ENCODE measurements at regions not wholly inside any gene's neighbourhood (a gene's known extent, or its start where the extent isn't known, plus 50 kb on each side); places are given as distances from the start of the nearest gene placed in this dataset.

DNA sequence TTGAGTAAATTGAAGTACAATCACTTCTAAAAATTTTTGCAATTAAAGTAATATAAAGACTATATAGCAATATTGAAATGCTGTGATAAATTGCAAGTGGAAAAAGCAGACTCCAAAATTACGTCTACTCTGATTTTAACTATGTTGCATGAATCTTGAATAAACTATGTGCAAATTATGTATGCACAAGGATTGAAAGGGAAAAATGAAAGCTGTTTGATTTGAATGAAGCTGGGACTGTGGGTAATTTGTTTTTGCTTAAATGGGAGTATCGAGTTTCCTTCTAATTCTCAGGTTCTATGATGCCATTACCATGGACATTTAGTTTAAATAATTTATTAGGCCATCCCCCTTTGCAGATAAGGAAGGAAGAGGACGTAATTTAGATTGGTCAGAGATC lies 198.7 kb upstream of the MYLIP start:
- Histone ChIP-seq H2BK120ac (ENCODE audit: low read depth, low read length) (no peak overlapping the region), H2BK12ac (ENCODE audit: low read length) (no peak overlapping the region), H4K8ac (ENCODE audit: low read depth, low read length) (no peak overlapping the region), H3K27me3 (ENCODE audit: control insufficient read depth in 3 of 3, insufficient read depth in 3 of 3, low read depth in 1 of 3, low read length in 3 of 3) (no peaks in the 10 kb centered on the region), H2BK15ac (ENCODE audit: low read length) (no peak overlapping the region), H3K4me1 (ENCODE audit: control insufficient read depth in 2 of 2, insufficient read depth in 1 of 2, low read depth in 1 of 2, low read length in 2 of 2) (no peaks in the 10 kb centered on the region), H2BK5ac (ENCODE audit: low read length) (no peak overlapping the region), H4K91ac (ENCODE audit: low read depth, low read length, poor library complexity) (no peak overlapping the region), H3K14ac (ENCODE audit: low read length) (no peak overlapping the region), H3K23ac (ENCODE audit: low read depth, low read length, poor library complexity) (no peak overlapping the region), H3K4me3 (ENCODE audit: low read length in 2 of 2) (no peak overlapping the region), H3K36me3 (replicated peaks in 1 of 2; ENCODE audit: control insufficient read depth in 2 of 2, insufficient read depth in 2 of 2, low read length in 2 of 2) (no peaks in the 10 kb centered on the region), H3K4me2 (ENCODE audit: insufficient read depth, low read length, poor library complexity, severe bottlenecking) (no peak overlapping the region), H2AK5ac (ENCODE audit: low read depth, low read length) (no peak overlapping the region), H3K79me1 (ENCODE audit: low read depth, low read length) (no peaks in the 10 kb centered on the region), H3K9me3 (replicated peaks in 1 of 2; ENCODE audit: control insufficient read depth in 2 of 2, insufficient read depth in 1 of 2, low read depth in 1 of 2, low read length in 2 of 2) (no peaks in the 10 kb centered on the region), H3K9ac (ENCODE audit: low read depth, low read length, poor library complexity) (no peak overlapping the region), H2AFZ (ENCODE audit: low read length) (no peak overlapping the region), H3K27ac (replicated peaks; ENCODE audit: low read length) (no peak overlapping the region), H3K18ac (ENCODE audit: low read length) (no peak overlapping the region), H3K4ac (ENCODE audit: low read length) (no peak overlapping the region)
- no CpG with 5 or more reads among the region's 3 CpGs for WGBS, 2 donors (ENCODE audit: extremely low coverage in 2 of 2, insufficient read length in 2 of 2, insufficient replicate concordance in 1 of 2)
- no peak for DNase-seq (ENCODE audit: low spot score)

DNA sequence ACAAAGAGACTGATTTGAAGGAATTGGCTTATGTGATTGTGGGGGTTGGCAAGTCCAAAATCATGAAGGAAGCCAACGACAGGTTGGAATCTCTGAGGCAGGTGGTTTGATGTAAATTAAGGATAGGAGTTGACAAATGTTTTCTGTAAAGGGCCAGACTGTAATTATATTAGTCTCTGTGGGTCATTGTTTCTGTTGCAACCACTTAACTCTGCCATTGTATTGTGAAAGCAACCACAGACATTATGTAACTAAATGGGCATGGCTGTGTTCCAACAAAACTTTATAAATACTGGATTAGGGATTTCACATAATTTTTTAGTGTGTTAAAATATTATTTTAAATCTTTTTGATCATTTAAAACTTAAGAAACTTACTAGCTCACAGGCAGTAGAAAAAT lies 199.2 kb upstream of the MYLIP start:
- Histone ChIP-seq H2BK5ac (ENCODE audit: low read length) (no peak overlapping the region), H3K4ac (ENCODE audit: low read length) (no peak overlapping the region), H3K79me1 (ENCODE audit: low read depth, low read length) (no peaks in the 10 kb centered on the region), H3K23ac (ENCODE audit: low read depth, low read length, poor library complexity) (no peak overlapping the region), H3K4me2 (ENCODE audit: insufficient read depth, low read length, poor library complexity, severe bottlenecking) (no peak overlapping the region), H2AK5ac (ENCODE audit: low read depth, low read length) (no peak overlapping the region), H3K27me3 (ENCODE audit: control insufficient read depth in 3 of 3, insufficient read depth in 3 of 3, low read depth in 1 of 3, low read length in 3 of 3) (no peaks in the 10 kb centered on the region), H3K36me3 (replicated peaks in 1 of 2; ENCODE audit: control insufficient read depth in 2 of 2, insufficient read depth in 2 of 2, low read length in 2 of 2) (no peaks in the 10 kb centered on the region), H2BK120ac (ENCODE audit: low read depth, low read length) (no peak overlapping the region), H3K27ac (replicated peaks; ENCODE audit: low read length) (no peak overlapping the region), H2AFZ (ENCODE audit: low read length) (no peak overlapping the region), H4K8ac (ENCODE audit: low read depth, low read length) (no peak overlapping the region), H2BK15ac (ENCODE audit: low read length) (no peak overlapping the region), H4K91ac (ENCODE audit: low read depth, low read length, poor library complexity) (no peak overlapping the region), H3K14ac (ENCODE audit: low read length) (no peak overlapping the region), H3K9me3 (replicated peaks in 1 of 2; ENCODE audit: control insufficient read depth in 2 of 2, insufficient read depth in 1 of 2, low read depth in 1 of 2, low read length in 2 of 2) (no peaks in the 10 kb centered on the region), H3K18ac (ENCODE audit: low read length) (no peak overlapping the region), H3K4me1 (ENCODE audit: control insufficient read depth in 2 of 2, insufficient read depth in 1 of 2, low read depth in 1 of 2, low read length in 2 of 2) (no peaks in the 10 kb centered on the region), H3K9ac (ENCODE audit: low read depth, low read length, poor library complexity) (no peak overlapping the region), H2BK12ac (ENCODE audit: low read length) (no peak overlapping the region), H3K4me3 (ENCODE audit: low read length in 2 of 2) (no peak overlapping the region)
- no peak for DNase-seq (ENCODE audit: low spot score)
- no CpG with 5 or more reads among the region's 1 CpG for WGBS, 2 donors (ENCODE audit: extremely low coverage in 2 of 2, insufficient read length in 2 of 2, insufficient replicate concordance in 1 of 2)

DNA sequence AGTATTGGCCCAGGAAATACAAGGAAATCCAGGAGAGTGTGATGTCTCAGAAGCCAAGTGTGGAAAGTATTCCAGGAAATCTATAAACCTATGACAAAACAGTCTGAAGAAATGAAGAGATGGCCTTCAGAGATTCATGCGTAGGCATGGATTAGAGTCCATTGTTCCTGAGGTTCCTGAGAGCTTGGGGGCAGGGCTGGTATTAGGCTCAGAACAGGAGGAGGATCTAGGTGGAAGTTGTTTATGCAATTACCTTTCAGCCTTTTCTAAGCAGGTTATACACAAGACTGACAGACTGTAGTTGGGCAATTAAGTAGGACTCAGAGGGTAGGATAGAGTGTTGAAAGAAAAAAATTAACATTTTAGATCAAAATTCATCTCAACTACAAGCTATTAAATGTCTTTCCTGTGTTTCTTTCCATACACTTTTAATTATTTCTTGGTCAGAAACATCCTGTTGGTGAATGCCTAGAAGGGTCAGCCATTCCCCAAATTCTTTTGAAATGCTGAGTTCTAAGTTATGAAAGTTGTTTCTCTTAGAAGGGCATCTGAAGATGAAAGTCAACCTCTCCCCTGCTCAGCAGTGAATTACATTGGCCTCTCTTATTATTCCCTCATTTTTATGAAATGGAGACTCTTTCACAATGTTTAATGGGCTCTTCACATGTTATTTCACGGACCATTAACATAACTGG lies 201.2 kb upstream of the MYLIP start:
- Histone ChIP-seq H3K4me2 (ENCODE audit: insufficient read depth, low read length, poor library complexity, severe bottlenecking) (no peak overlapping the region), H2BK12ac (ENCODE audit: low read length) (no peak overlapping the region), H3K23ac (ENCODE audit: low read depth, low read length, poor library complexity) (no peak overlapping the region), H3K4ac (ENCODE audit: low read length) (no peak overlapping the region), H3K79me1 (ENCODE audit: low read depth, low read length) (no peaks in the 10 kb centered on the region), H3K4me1 (ENCODE audit: control insufficient read depth in 2 of 2, insufficient read depth in 1 of 2, low read depth in 1 of 2, low read length in 2 of 2) (no peaks in the 10 kb centered on the region), H3K18ac (ENCODE audit: low read length) (no peak overlapping the region), H2BK15ac (ENCODE audit: low read length) (no peak overlapping the region), H4K8ac (ENCODE audit: low read depth, low read length) (no peak overlapping the region), H3K36me3 (replicated peaks in 1 of 2; ENCODE audit: control insufficient read depth in 2 of 2, insufficient read depth in 2 of 2, low read length in 2 of 2) (no peaks in the 10 kb centered on the region), H3K14ac (ENCODE audit: low read length) (no peak overlapping the region), H2AK5ac (ENCODE audit: low read depth, low read length) (no peak overlapping the region), H2BK120ac (ENCODE audit: low read depth, low read length) (no peak overlapping the region), H2AFZ (ENCODE audit: low read length) (no peak overlapping the region), H3K9me3 (replicated peaks in 1 of 2; ENCODE audit: control insufficient read depth in 2 of 2, insufficient read depth in 1 of 2, low read depth in 1 of 2, low read length in 2 of 2) (no peaks in the 10 kb centered on the region), H2BK5ac (ENCODE audit: low read length) (no peak overlapping the region), H3K27me3 (ENCODE audit: control insufficient read depth in 3 of 3, insufficient read depth in 3 of 3, low read depth in 1 of 3, low read length in 3 of 3) (no peaks in the 10 kb centered on the region), H3K27ac (replicated peaks; ENCODE audit: low read length) (no peak overlapping the region), H3K4me3 (ENCODE audit: low read length in 2 of 2) (no peak overlapping the region), H3K9ac (ENCODE audit: low read depth, low read length, poor library complexity) (no peak overlapping the region), H4K91ac (ENCODE audit: low read depth, low read length, poor library complexity) (no peak overlapping the region)
- no CpG with 5 or more reads among the region's 2 CpGs for WGBS, 2 donors (ENCODE audit: extremely low coverage in 2 of 2, insufficient read length in 2 of 2, insufficient replicate concordance in 1 of 2)
- no peak for DNase-seq (ENCODE audit: low spot score)

DNA sequence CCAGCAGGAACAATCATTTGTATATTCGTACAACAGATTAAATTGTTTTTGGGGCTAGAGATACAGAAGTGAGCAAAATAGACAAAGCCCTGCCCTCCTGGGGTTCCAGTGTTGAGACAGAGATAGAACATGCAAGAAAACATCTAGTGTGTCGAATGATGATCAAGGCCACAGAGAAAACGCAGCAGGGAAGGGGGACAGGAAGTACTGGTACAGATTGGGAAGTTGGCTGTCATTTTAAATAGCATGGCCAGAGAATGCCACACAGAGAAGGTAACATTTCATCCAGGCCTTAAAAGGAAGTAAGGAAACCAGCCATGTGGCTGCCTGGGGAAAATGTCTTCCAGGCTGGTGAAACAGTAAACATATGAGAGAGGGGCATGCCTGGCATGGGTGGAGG lies 202.6 kb upstream of the MYLIP start:
- Histone ChIP-seq H3K4ac (ENCODE audit: low read length) (no peak overlapping the region), H2AK5ac (ENCODE audit: low read depth, low read length) (no peak overlapping the region), H4K8ac (ENCODE audit: low read depth, low read length) (no peak overlapping the region), H2BK12ac (ENCODE audit: low read length) (no peak overlapping the region), H3K27me3 (ENCODE audit: control insufficient read depth in 3 of 3, insufficient read depth in 3 of 3, low read depth in 1 of 3, low read length in 3 of 3) (no peaks in the 10 kb centered on the region), H2BK15ac (ENCODE audit: low read length) (no peak overlapping the region), H3K4me3 (ENCODE audit: low read length in 2 of 2) (no peak overlapping the region), H2AFZ (ENCODE audit: low read length) (no peak overlapping the region), H3K79me1 (ENCODE audit: low read depth, low read length) (no peaks in the 10 kb centered on the region), H3K14ac (ENCODE audit: low read length) (no peak overlapping the region), H2BK5ac (ENCODE audit: low read length) (no peak overlapping the region), H3K4me2 (ENCODE audit: insufficient read depth, low read length, poor library complexity, severe bottlenecking) (no peak overlapping the region), H3K9ac (ENCODE audit: low read depth, low read length, poor library complexity) (no peak overlapping the region), H2BK120ac (ENCODE audit: low read depth, low read length) (no peak overlapping the region), H3K9me3 (replicated peaks in 1 of 2; ENCODE audit: control insufficient read depth in 2 of 2, insufficient read depth in 1 of 2, low read depth in 1 of 2, low read length in 2 of 2) (no peaks in the 10 kb centered on the region), H3K27ac (replicated peaks; ENCODE audit: low read length) (no peak overlapping the region), H3K23ac (ENCODE audit: low read depth, low read length, poor library complexity) (no peak overlapping the region), H3K18ac (ENCODE audit: low read length) (no peak overlapping the region), H3K36me3 (replicated peaks in 1 of 2; ENCODE audit: control insufficient read depth in 2 of 2, insufficient read depth in 2 of 2, low read length in 2 of 2) (no peaks in the 10 kb centered on the region), H4K91ac (ENCODE audit: low read depth, low read length, poor library complexity) (no peak overlapping the region), H3K4me1 (ENCODE audit: control insufficient read depth in 2 of 2, insufficient read depth in 1 of 2, low read depth in 1 of 2, low read length in 2 of 2) (no peaks in the 10 kb centered on the region)
- no peak for DNase-seq (ENCODE audit: low spot score)
- no CpG with 5 or more reads among the region's 3 CpGs for WGBS, 2 donors (ENCODE audit: extremely low coverage in 2 of 2, insufficient read length in 2 of 2, insufficient replicate concordance in 1 of 2)
